NB4 (cell line): ENCODE measurements at regions not wholly inside any gene's neighbourhood (a gene's known extent, or its start where the extent isn't known, plus 50 kb on each side); places are given as distances from the start of the nearest gene placed in this dataset.

Experiments used
- MYC ChIP-seq: IDR thresholded peaks from 2 replicates; pipeline ENCODE4 v1.6.1; 2011; ENCODE audit warnings: low read depth, low read length
- POLR2A ChIP-seq: IDR thresholded peaks from 2 replicates; pipeline ENCODE4 v1.6.1; 2011; ENCODE audit warnings: mild to moderate bottlenecking; ENCODE audit not compliant: insufficient read length; ENCODE audit errors: extremely low read depth
- TF ChIP-seq, protein P1 (sequence below): IDR thresholded peaks from 2 replicates; pipeline ENCODE4 v1.6.1; 2011; ENCODE audit warnings: low read depth, low read length
- TF ChIP-seq, protein P2 (sequence below): IDR thresholded peaks from one replicate; pipeline ENCODE4 v1.5.1; 2012; ENCODE audit warnings: low read depth, low read length

DNA sequence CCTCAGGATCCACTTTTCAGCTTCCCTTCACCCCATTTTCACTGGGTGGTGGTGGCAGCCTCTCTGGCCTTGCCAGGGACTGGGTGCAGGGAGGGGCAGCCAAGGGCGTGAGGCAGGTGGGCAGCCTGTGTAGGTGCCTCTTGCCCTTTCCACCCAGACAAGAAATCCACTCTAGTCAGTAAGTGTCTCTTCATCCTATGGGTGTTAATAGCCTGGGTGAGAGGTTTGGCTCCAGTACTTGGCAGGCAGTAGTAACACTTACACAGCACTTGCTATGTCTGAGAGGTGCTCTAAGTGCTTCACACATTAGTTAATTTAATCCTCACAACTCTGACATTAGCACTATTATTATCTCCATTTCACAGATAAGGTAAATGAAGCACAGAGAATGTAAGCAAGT lies 171.9 kb downstream of the EMP1 start:
- TF ChIP-seq, protein P1, sequence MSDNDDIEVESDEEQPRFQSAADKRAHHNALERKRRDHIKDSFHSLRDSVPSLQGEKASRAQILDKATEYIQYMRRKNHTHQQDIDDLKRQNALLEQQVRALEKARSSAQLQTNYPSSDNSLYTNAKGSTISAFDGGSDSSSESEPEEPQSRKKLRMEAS, result no peak
- TF ChIP-seq, protein P2, sequence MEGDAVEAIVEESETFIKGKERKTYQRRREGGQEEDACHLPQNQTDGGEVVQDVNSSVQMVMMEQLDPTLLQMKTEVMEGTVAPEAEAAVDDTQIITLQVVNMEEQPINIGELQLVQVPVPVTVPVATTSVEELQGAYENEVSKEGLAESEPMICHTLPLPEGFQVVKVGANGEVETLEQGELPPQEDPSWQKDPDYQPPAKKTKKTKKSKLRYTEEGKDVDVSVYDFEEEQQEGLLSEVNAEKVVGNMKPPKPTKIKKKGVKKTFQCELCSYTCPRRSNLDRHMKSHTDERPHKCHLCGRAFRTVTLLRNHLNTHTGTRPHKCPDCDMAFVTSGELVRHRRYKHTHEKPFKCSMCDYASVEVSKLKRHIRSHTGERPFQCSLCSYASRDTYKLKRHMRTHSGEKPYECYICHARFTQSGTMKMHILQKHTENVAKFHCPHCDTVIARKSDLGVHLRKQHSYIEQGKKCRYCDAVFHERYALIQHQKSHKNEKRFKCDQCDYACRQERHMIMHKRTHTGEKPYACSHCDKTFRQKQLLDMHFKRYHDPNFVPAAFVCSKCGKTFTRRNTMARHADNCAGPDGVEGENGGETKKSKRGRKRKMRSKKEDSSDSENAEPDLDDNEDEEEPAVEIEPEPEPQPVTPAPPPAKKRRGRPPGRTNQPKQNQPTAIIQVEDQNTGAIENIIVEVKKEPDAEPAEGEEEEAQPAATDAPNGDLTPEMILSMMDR, result no peak
- TF ChIP-seq POLR2A, result no peak
- TF ChIP-seq MYC, result no peak
